ENCODE measurements at regions not wholly inside any gene's neighbourhood (a gene's known extent, or its start where the extent isn't known, plus 50 kb on each side); places are given as distances from the start of the nearest gene placed in this dataset.
"Not testable (repeated sequence)": the region's sequence is repeated elsewhere in the genome, so short reads cannot be mapped to it uniquely, and the experiment has no call there.

GRCh38 chr5:118478852-118479251 is 509.5 kb downstream of the DTWD2 start:
- DNase-seq (ENCODE audit: low spot score) = no peak

DNA sequence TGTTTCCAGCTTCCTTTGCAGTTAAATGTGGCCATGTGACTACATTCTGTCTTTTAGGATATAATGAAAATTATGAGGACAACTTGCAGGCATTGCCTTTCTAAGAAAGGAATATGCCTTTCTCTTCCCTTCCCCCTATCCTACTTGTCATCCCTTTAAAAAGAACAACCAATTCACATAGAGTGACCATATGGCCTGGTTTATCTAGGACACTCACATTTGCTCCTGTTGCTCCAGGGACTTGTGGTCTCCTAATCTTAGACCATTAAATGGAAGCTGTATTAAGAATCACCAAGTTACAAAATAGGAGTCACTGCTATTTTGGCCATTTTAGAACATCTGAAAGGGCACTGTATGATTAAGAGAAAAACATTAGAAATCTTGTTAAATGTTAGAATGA is 520.3 kb downstream of the DTWD2 start:
- DNase-seq (ENCODE audit: low spot score) = no peak

- DNase-seq (ENCODE audit: low spot score) = peak; percentile 54
Observed at GRCh38 chr5:118467103-118467502, 521.2 kb downstream of the DTWD2 start.

- no peak for DNase-seq (ENCODE audit: low spot score)
Observed at GRCh38 chr5:118466418-118466817, 521.9 kb downstream of the DTWD2 start.

DNA sequence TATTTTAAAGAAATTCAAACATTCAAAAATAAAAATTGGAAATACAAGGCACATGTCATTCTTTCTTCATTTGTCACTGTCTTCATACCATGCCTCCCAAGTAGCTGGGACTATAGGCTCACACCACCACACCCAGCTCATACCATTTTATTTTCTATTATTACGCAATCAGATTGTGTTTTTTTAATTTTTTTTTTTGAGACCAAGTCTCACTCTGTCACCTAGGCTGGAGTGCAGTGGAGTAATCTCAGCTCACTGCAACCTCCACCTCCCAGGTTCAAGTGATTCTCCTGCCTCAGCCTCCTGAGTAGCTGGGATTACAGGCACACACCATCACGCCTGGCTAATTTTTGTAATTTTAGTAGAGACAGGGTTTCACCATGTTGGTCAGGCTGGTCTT is 526.1 kb downstream of the DTWD2 start:
- DNase-seq (ENCODE audit: low spot score) = not testable (repeated sequence)

- DNase-seq (ENCODE audit: low spot score) = no peak
Observed at GRCh38 chr5:118461436-118461835, 526.9 kb downstream of the DTWD2 start.

- no peak for DNase-seq (ENCODE audit: low spot score)
Observed at GRCh38 chr5:118459490-118459889, 528.9 kb downstream of the DTWD2 start.

- DNase-seq (ENCODE audit: low spot score) = no peak
Observed at GRCh38 chr5:118456085-118456484, 532.3 kb downstream of the DTWD2 start.

- no peak for DNase-seq (ENCODE audit: low spot score)
Observed at GRCh38 chr5:118451697-118452247, 536.6 kb downstream of the DTWD2 start.

DNA sequence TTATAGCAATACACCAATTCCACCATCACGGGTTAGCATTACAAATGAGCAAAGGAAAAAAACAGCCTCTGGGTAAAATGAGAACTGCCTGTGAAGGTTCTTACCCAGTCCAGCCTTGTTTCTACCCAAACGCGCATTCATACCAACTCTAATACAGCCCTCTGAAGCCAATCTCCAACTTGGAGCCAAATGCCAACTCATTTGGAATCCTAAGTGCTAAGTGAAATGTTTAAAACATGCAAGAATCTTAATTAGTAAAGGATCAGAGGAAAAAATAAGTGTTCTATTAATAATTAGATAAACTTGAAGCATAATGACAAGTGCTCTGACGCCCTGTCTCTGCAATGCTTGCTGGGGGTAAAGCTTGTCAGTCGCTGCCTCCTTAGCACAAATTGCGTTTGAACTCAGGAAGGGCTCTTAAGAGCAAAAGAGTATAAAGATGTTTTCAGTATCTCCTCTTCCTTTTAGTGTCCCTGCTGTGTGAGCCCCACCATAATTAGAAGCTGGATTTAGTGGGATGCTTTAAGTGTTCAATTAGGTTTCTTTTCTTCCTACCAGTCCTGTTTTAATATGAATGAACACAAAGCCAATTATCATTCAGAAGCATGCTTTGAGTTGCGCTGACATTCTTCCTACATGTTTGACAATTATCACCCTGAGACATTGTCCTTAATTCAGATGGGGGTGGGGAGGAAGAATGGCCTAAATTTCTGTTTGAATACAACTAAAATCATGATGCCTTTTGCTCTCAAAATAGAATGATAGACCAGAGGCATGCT is 537.6 kb downstream of the DTWD2 start:
- DNase-seq (ENCODE audit: low spot score) = peak; percentile 18

GRCh38 chr5:118447350-118447749 is 541.0 kb downstream of the DTWD2 start:
- no peak for DNase-seq (ENCODE audit: low spot score)

DNA sequence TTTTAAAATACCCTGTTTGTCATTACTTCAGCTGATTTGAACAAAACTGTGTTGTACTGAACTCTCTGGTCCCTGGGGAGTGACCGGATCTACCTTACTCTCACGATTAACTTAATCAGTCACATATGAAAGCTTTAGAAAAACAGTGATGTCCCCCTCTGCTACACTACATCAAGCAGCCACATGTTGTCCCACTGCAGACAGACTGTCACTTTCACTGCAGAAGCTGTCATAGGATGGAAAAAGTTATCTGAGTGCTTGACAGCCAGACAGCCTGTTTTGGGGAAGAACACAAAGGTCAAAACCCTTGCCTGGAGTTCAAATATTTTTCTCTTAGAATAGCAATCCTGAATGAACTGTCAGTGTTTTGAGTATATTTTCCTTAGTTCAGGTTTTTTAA is 546.4 kb downstream of the DTWD2 start:
- no peak for DNase-seq (ENCODE audit: low spot score)

DNA sequence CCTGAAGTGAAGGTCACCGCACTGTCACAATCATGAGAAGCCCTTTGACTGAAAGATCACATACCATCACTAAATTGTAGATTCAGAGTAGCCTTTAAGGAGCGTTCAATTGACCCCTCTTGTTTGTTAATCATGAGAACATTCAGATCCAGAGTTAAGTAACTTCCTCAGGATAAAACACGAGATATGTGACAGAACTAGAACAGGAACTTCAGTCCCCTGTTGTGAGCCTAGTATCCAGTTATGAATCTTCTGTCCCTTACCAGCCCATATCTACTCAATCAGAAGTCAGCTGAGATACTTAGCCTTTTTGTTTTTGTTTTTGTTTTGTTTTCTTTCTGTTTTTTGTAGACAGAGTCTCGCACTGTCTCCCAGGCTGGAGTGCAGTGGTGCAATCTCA is 547.3 kb downstream of the DTWD2 start:
- DNase-seq (ENCODE audit: low spot score) = no peak

DNA sequence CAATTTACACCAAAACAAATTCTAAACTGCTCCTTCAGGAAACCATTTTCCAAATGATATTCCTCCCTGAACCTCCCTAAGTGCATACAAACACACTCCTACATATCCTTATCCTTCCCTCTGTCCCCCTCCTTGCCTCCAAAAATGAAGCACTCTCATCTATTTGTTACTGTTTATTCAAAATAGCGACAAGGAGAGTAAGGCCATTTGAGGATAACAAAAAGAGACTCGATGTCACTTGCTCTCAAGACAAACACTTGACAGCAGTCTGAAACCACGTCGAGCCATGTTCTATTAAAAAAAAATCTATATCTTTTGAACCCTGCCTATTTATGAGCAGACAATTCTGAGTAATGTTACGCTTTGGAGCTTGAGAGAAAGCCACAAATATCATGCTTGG is 547.9 kb downstream of the DTWD2 start:
- DNase-seq (ENCODE audit: low spot score) = no peak

DNA sequence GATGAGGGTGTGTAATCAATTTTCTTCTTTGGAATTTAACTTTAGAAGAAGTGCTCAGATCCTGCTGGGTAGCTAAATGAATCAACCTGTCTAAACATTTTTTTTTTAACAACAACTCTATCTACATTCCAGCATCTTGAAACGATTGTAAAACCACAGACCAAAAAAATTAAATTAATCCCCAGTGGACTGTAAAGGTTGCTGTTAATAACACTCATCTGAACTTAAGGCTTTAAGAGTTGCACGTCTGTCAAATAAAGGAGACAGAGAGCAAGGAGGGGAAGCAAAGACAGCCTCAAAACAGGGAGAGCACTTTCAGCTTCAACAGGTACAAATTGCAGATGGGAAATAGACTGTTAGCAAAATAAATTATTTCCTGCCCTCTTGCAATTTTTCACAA is 548.5 kb downstream of the DTWD2 start:
- no peak for DNase-seq (ENCODE audit: low spot score)

- no peak for DNase-seq (ENCODE audit: low spot score)
Observed at GRCh38 chr5:118435131-118435530, 553.2 kb downstream of the DTWD2 start.

DNA sequence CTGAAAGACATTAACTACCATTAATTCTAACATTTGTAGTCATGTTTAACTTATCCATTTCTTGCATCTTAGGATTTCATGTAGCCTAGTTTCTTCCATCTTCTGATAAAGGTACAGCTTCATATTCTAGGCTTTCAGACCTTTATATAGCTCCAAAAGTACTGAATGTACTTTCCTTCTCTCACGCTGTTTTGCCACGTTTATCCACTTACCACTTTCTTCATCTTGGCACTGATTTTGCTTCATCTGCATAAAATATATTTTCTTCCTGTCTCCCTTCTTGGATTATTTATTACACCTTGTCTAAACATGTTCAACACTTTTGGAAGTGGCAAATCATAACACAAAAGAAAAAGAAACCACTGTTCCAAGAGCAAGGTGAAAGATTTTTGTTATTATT is 553.8 kb downstream of the DTWD2 start:
- DNase-seq (ENCODE audit: low spot score) = no peak

- no peak for DNase-seq (ENCODE audit: low spot score)
Observed at GRCh38 chr5:118430076-118430475, 558.3 kb downstream of the DTWD2 start.

DNA sequence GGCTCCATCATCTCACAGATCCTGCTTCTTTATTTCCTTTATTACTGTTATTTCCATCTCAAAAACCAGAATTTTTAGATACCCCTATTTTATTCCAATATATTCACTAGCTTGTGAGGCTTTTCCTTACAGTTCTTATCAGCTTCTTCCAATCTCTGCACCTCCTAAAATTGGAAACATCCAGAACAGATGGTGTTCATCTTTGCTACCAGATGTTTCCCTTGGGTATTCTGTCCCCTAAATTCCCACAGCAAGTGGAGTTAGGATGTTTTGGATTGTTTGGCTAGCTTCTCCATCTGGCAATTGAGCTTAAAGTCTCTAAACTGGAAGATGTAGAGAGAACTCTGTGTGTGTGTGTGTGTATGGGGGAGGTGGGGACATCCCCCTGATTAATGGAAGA is 580.4 kb downstream of the DTWD2 start:
- no peak for DNase-seq (ENCODE audit: low spot score)

- no peak for DNase-seq (ENCODE audit: low spot score)
Observed at GRCh38 chr5:118405650-118406061, 582.7 kb downstream of the DTWD2 start.

DNA sequence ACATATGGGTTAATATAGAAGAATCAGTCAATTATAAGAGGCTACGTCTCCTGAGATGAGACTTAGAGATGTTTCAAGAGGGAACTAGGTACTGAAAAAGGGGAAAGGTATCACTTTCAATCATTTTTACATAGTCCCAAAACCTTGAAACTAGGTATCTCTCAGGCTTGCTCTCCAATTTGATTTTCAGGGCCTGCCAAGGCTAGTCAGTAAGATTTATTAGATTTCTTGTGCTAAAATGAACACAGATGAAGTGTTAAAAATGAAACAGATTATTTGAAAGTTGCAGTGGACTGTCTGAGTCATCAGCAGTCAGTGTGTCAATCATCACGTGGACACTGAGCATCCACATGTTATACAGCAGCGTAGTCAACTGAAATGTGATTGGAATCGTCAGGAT is 591.1 kb downstream of the DTWD2 start:
- no peak for DNase-seq (ENCODE audit: low spot score)

- DNase-seq (ENCODE audit: low spot score) = no peak
Observed at GRCh38 chr5:118392491-118392890, 595.9 kb downstream of the DTWD2 start.

GRCh38 chr5:118382931-118383330 is 605.4 kb downstream of the DTWD2 start:
- DNase-seq (ENCODE audit: low spot score) = not testable (repeated sequence)

DNA sequence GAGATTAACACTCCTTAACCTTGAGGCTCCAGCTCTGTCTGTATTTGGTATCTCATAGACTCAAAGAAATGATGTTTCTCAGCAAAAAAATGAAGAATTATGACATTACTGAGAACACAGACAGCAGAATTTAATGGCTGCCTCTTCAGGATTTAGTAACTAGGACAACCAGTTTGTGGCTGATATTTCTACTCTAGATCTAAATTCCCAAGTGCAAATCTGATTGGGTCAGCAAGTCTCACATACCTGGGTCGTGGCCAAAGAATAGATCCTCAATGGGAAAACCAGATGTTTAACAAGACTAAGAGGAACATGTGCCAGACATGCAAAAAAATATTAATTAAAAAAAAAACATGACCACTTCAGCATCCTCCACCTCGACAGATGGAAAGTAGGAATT is 608.9 kb downstream of the DTWD2 start:
- no peak for DNase-seq (ENCODE audit: low spot score)
